PFSK-1 (cell line): ENCODE measurements at regions not wholly inside any gene's neighbourhood (a gene's known extent, or its start where the extent isn't known, plus 50 kb on each side); places are given as distances from the start of the nearest gene placed in this dataset.

Source experiments
- FOXP2 ChIP-seq: optimal IDR thresholded peaks from 2 replicates; pipeline ENCODE3; 2011; ENCODE audit warnings: borderline replicate concordance, control low read depth, inconsistent platforms; ENCODE audit not compliant: insufficient read depth; ENCODE audit errors: extremely low read length, extremely low read depth
- POLR2AphosphoS5 ChIP-seq: IDR thresholded peaks from 2 replicates; pipeline ENCODE4 v1.6.1; 2012; ENCODE audit warnings: low read depth, mild to moderate bottlenecking, control low read depth, low read length, moderate library complexity
- REST ChIP-seq, 2 experiments: IDR thresholded peaks; 2 replicates each; pipeline versions ENCODE4 v1.6.1 to v1.8.0; 2011 to 2012; ENCODE audit warnings: low read depth in 2 of 2, low read length in 2 of 2, control low read depth in 1 of 2, inconsistent platforms in 1 of 2, mild to moderate bottlenecking in 1 of 2, moderate library complexity in 1 of 2; ENCODE audit not compliant: insufficient read depth in 1 of 2
- SIN3A ChIP-seq: IDR thresholded peaks from 2 replicates; pipeline ENCODE4 v1.6.1; 2012; ENCODE audit warnings: mild to moderate bottlenecking, low read length, moderate library complexity, borderline replicate concordance; ENCODE audit not compliant: insufficient read depth
- TAF1 ChIP-seq: IDR thresholded peaks from 2 replicates; pipeline ENCODE4 v1.6.1; 2012; ENCODE audit warnings: low read length, control low read depth, borderline replicate concordance; ENCODE audit not compliant: insufficient read depth

- TF ChIP-seq REST (IDR thresholded peaks at IDR 0.05; ENCODE audit: insufficient read depth in 1 of 2, low read depth in 2 of 2, low read length in 2 of 2) (no peak; a peak in 2 of 4 replicates), FOXP2 (peak; percentile 49), POLR2AphosphoS5 (peak; percentile 83; the same call in 1 of the 2 replicates), SIN3A (0 out of 2 replicates have a peak, but pooled peaks have one; percentile 18), TAF1 (peak; percentile 77; the same call in 1 of the 2 replicates)
These were observed 225.1 kb upstream of the C2CD4B start, which contains the start of gene TLN2 for GRCh38 chr15:62389885-62390790. Gene TLN2, plus strand, starts transcription at chr15:62390550.

GRCh38 chr15:62390791-62391640 is 225.9 kb upstream of the C2CD4B start:
- TF ChIP-seq SIN3A (no peak), TAF1 (no peak), POLR2AphosphoS5 (no peak)

- TF ChIP-seq POLR2AphosphoS5 (no peak), TAF1 (no peak), SIN3A (peak; percentile 33; the same call in 1 of the 2 replicates), FOXP2 (peak; percentile 57), REST (IDR thresholded peaks at IDR 0.05; ENCODE audit: insufficient read depth in 1 of 2, low read depth in 2 of 2, low read length in 2 of 2) (no peak)
These were observed 226.7 kb upstream of the C2CD4B start for GRCh38 chr15:62391641-62392262.

- TF ChIP-seq POLR2AphosphoS5: no peak
- no peak for TF ChIP-seq REST (IDR thresholded peaks at IDR 0.05; ENCODE audit: insufficient read depth in 1 of 2, low read depth in 2 of 2, low read length in 2 of 2)
- TF ChIP-seq FOXP2: no peak
- TF ChIP-seq SIN3A: no peak
- TF ChIP-seq TAF1: no peak
These were observed 227.3 kb upstream of the C2CD4B start for GRCh38 chr15:62392376-62392775.

GRCh38 chr15:62393196-62393595 is 228.1 kb upstream of the C2CD4B start:
- no peak for TF ChIP-seq TAF1
